ENCODE measurements at regions not wholly inside any gene's neighbourhood (a gene's known extent, or its start where the extent isn't known, plus 50 kb on each side); places are given as distances from the start of the nearest gene placed in this dataset.

GRCh38 chr22:27131346-27131745 is 474.0 kb downstream of the MIAT start:
- TF ChIP-seq POLR2AphosphoS5 (IDR thresholded peaks at IDR 0.05; ENCODE audit: low read depth, low read length) = no peak
- TF ChIP-seq TAF1 (IDR thresholded peaks at IDR 0.05; ENCODE audit: borderline replicate concordance, insufficient read depth, low read length) = no peak
- TF ChIP-seq, protein P1, sequence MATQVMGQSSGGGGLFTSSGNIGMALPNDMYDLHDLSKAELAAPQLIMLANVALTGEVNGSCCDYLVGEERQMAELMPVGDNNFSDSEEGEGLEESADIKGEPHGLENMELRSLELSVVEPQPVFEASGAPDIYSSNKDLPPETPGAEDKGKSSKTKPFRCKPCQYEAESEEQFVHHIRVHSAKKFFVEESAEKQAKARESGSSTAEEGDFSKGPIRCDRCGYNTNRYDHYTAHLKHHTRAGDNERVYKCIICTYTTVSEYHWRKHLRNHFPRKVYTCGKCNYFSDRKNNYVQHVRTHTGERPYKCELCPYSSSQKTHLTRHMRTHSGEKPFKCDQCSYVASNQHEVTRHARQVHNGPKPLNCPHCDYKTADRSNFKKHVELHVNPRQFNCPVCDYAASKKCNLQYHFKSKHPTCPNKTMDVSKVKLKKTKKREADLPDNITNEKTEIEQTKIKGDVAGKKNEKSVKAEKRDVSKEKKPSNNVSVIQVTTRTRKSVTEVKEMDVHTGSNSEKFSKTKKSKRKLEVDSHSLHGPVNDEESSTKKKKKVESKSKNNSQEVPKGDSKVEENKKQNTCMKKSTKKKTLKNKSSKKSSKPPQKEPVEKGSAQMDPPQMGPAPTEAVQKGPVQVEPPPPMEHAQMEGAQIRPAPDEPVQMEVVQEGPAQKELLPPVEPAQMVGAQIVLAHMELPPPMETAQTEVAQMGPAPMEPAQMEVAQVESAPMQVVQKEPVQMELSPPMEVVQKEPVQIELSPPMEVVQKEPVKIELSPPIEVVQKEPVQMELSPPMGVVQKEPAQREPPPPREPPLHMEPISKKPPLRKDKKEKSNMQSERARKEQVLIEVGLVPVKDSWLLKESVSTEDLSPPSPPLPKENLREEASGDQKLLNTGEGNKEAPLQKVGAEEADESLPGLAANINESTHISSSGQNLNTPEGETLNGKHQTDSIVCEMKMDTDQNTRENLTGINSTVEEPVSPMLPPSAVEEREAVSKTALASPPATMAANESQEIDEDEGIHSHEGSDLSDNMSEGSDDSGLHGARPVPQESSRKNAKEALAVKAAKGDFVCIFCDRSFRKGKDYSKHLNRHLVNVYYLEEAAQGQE (IDR thresholded peaks at IDR 0.05; ENCODE audit: insufficient read depth in 1 of 2, low read depth in 2 of 2, low read length in 2 of 2) = no peak

- no peak for TF ChIP-seq POLR2AphosphoS5 (IDR thresholded peaks at IDR 0.05; ENCODE audit: low read depth, low read length)
- TF ChIP-seq, protein P1 (IDR thresholded peaks at IDR 0.05; ENCODE audit: insufficient read depth in 1 of 2, low read depth in 2 of 2, low read length in 2 of 2) = no peak
- TF ChIP-seq FOXP2 (optimal IDR thresholded peaks at IDR 0.05; ENCODE audit: borderline replicate concordance, extremely low read depth, extremely low read length, insufficient read depth) = no peak
- TF ChIP-seq SIN3A (IDR thresholded peaks at IDR 0.05; ENCODE audit: borderline replicate concordance, insufficient read depth, low read length) = no peak
- no peak for TF ChIP-seq TAF1 (IDR thresholded peaks at IDR 0.05; ENCODE audit: borderline replicate concordance, insufficient read depth, low read length)
These were observed 475.0 kb downstream of the MIAT start for GRCh38 chr22:27132400-27132799.

DNA sequence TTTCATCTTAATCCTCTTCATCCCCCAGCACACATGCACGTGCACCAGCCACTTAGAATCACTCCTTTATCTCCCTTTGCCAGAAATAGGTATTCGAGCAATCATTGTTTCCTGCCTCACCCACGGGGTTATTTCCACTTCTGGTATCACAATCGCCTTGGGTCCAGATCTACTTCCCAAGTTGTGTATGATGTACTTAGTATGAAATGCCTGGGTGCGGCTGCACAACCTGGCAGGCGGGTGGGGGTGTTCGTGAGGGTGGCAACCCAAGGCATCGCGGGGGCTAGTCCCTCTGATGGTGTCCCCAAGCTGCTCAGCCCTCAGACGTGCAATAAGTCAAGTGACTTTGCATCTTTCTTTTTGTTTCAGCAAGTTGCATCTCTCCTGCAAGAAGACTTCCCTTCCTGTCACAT is 475.6 kb downstream of the MIAT start:
- no peak for TF ChIP-seq FOXP2 (optimal IDR thresholded peaks at IDR 0.05; ENCODE audit: borderline replicate concordance, extremely low read depth, extremely low read length, insufficient read depth)
- TF ChIP-seq POLR2AphosphoS5 (IDR thresholded peaks at IDR 0.05; ENCODE audit: low read depth, low read length) = no peak
- no peak for TF ChIP-seq SIN3A (IDR thresholded peaks at IDR 0.05; ENCODE audit: borderline replicate concordance, insufficient read depth, low read length)
- no peak for TF ChIP-seq TAF1 (IDR thresholded peaks at IDR 0.05; ENCODE audit: borderline replicate concordance, insufficient read depth, low read length)
- TF ChIP-seq, protein P1 (IDR thresholded peaks at IDR 0.05; ENCODE audit: insufficient read depth in 1 of 2, low read depth in 2 of 2, low read length in 2 of 2) = no peak

DNA sequence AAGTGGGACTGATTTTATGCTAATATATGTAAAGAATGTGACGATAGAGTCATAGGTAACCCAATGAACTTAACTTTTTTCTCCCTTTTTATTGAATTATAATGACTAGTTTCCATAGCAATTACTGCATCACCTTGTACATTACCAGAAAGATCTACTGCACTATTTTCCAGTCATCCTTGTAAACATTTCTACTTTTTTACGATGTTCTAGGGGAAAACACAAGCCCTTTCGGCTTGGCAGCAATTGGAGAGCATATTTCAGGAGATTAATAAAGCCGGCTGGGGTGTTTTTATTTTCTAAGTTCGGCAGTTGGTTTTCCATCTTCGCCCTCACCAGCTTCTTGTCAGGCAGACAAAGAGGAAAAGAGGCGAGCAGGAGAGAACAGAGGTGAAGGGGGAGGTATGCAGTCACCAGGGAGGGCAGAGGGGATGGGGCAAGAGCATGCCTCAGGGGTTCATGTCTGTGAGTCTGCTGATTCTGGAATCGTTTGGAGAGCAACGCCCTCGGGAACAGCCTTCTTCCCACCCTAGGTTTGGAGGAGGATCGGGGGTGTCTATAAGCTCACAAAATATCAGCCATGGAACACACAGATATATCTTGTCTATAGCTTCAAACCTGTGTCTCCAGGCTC is 476.4 kb downstream of the MIAT start:
- no peak for TF ChIP-seq TAF1 (IDR thresholded peaks at IDR 0.05; ENCODE audit: borderline replicate concordance, insufficient read depth, low read length)
- no peak for TF ChIP-seq SIN3A (IDR thresholded peaks at IDR 0.05; ENCODE audit: borderline replicate concordance, insufficient read depth, low read length)

DNA sequence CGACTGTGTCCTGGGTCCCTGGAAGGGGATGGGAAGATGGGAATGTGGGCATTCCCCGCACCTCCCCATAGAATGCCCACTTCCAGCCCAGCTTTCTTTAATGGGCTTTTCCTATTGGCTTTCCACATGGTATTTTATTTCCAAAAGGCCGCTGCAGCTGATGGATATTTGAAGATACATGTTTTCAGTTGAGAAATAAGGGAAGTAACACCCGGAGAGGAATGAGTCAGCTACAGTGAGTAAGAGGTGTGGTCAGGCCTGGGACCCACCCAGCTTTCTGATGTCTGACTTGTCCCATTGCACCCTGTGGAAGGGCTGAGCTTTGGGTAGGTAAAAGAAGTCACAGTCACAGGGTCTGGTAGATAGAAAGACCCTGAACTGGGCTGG is 476.9 kb downstream of the MIAT start:
- TF ChIP-seq, protein P1 (IDR thresholded peaks at IDR 0.05; ENCODE audit: insufficient read depth in 1 of 2, low read depth in 2 of 2, low read length in 2 of 2) = no peak
- TF ChIP-seq TAF1 (IDR thresholded peaks at IDR 0.05; ENCODE audit: borderline replicate concordance, insufficient read depth, low read length) (no peak), SIN3A (IDR thresholded peaks at IDR 0.05; ENCODE audit: borderline replicate concordance, insufficient read depth, low read length) (no peak), POLR2AphosphoS5 (IDR thresholded peaks at IDR 0.05; ENCODE audit: low read depth, low read length) (no peak), FOXP2 (optimal IDR thresholded peaks at IDR 0.05; ENCODE audit: borderline replicate concordance, extremely low read depth, extremely low read length, insufficient read depth) (no peak)

Data from PFSK-1 (cell line).